GM21825 (cell line): ENCODE measurements at regions not wholly inside any gene's neighbourhood (a gene's known extent, or its start where the extent isn't known, plus 50 kb on each side); places are given as distances from the start of the nearest gene placed in this dataset.

Experiments
- ATAC-seq: cut with Tn5 transposase; IDR thresholded peaks from one replicate; pipeline ENCODE4 v1.9.1; 2021; ENCODE audit warnings: mild to moderate bottlenecking, moderate library complexity; ENCODE audit not compliant: unreplicated experiment

DNA sequence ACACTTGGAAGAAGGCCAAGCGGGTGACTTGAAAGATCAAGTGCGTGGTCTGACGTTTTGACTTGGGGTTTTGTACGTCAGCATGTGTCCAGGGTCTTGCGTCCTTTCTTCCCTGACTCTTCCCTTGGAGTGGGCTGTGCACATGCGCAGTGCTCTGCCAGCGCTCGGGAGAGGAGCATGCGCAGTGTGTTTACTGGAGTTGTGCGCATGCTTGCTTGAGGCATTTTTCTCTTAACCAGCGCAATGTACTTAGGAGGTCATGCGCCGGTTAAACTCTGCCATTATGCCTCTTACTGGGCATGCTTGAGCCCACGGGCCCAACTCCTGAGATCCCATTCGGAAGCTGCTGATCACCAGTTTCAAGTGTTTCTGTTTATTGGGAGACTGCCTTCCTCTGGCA, 242.5 kb upstream of the AJAP1 start:
- ATAC-seq: no peak

DNA sequence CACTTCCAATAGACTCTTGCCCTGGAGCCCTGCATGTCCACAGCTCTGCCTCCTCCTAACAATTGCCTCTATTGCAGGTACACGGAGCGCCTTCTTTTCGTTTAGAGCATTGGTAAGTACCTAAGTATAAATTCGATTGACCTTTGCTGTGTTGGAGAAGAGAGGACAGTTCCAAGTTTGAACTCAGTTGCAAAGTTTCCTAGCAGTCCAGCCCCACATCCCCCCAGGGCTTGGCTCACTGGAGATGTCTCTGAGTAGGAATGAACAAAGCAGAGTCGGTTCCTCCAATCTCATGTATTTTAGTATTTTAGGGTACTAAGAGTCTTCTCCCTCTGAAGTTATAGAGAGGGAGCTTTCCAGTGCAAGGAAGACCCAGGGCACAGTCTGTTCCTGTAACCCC, 238.9 kb upstream of the AJAP1 start:
- ATAC-seq: no peak

DNA sequence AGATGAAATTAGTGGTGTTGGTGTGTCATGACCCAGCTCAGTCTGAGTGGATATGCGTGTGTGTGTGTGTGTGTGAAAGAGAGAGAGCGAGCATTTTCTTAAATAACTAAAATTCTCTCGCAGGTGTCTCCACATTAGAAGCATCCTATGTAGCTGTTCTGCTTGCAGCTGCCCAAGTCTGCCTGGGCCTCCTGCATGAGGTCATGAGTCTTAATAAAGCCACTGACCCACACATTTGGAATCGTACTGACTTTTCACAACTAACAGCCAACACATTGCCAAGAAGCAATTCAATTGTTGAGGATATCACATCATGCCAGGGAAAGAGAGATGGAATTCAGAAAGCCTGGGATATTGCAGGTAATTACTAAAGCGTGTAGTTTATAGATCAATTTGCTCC, 238.2 kb upstream of the AJAP1 start:
- ATAC-seq: no peak

DNA sequence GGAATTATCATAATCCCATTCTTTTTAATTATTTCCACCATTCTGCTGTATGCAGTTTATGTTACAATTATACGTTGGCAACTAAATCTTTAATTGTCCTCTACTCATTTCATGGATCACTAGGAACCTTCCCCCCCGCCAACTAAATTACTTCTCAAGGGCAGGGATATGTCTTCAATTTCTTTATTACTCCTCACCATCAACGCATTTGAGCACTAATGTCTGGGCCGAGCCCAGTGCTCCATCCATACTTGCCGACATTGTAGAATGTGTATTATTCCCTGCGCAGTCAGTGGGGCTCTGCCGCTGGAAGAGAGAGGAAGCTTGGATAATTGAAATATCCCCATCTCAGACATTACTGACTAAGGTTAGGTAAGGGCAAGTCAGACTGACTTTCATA, 236.4 kb upstream of the AJAP1 start:
- ATAC-seq: no peak

DNA sequence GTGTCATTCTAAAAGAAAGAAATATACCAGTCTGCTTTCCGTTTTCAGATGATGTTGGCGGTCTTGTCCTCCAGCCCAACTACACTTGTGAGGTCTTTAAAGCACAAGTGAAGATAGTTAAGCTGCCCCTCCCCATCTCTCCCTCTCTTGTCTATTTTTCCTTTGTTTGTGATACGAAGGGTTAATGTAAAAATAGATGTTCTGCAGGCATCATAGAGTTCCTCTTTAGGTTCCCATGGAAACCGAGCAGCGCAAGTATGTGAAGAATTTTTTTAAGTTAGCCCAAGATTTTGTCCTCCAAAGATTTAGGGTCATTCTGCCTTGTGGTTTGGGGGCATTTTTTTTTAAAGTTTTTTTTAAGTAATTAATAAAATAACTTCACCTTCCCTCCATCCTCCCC, 232.4 kb upstream of the AJAP1 start:
- ATAC-seq: no peak

DNA sequence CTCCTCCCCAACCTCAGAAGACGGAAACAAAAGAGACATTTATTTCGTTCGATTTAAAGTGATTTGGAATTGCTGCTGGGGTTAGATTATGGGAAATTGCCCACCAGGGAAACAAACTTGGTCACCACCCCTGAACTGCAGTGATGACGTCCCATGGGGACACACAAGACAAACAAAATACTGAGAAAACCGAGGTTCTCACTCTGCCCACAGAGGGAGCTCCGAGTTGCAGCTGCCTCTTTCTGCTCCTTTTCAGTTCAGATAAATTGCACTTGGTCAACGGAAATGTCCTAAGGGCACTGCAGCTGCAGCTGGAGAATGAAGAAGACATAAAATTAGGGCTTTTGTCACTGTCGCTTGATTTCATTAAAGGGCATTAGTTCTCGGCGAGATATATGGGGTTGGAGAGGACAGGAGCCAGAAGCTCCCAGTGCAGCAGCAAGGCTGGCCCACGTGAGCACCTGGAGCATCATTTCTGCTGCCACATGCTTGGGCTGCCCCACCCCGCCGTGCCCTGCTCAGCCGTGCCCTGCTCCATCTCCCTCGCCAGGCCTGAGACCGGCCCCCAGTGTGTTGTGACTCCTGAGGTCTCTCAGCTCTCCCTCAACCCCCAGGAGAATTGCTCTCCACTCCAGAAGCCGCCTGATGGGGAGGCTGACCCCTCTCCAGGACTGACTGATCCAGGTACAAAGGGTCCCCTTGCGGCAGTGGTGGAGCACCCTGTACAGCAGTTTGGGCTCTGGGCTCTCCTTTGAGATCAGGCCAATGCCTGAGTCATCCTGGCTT, 231.7 kb upstream of the AJAP1 start:
- ATAC-seq: no peak

GRCh38 chr1:4424254-4424653, 230.2 kb upstream of the AJAP1 start:
- no peak for ATAC-seq

DNA sequence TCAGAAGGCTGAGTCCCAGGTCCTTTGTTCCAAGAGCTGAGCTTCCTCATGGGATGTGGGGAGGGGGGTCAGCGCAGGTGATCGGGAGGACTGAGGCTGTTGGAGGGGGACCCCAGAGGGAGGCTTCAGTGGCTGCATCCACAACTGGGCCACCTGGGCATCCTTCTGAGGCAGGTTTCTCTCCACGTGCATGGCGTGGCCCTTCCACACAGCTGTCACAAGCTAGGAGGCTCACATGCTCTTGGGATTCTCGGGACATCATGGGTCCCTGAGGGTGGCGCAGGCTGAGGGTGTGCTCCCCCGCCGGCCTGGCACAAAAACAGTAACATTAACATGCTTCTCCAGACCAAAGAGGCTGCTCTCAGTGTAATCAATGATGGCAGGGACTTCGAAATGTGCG, 229.6 kb upstream of the AJAP1 start:
- ATAC-seq: no peak

GRCh38 chr1:4425892-4426291, 228.5 kb upstream of the AJAP1 start:
- no peak for ATAC-seq

DNA sequence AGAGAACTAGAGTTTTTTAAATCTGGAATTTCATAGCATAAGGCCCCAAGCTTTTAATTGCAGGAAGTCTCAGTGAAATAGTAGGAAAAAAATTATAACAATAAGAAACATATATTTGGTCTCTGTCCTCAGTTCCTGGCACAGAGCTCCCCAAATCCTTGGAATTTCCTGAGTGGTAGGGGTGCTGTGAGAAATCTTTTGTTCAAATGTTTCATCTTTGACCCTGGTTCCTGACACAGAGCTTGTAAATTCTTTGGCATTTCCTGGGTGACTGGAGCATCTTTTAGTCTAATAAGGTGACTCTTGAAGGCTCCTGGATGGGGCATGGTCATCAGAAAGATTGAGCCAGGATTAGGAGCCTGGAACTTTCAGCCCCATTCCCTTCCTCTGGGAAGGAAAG, 225.7 kb upstream of the AJAP1 start:
- no peak for ATAC-seq

DNA sequence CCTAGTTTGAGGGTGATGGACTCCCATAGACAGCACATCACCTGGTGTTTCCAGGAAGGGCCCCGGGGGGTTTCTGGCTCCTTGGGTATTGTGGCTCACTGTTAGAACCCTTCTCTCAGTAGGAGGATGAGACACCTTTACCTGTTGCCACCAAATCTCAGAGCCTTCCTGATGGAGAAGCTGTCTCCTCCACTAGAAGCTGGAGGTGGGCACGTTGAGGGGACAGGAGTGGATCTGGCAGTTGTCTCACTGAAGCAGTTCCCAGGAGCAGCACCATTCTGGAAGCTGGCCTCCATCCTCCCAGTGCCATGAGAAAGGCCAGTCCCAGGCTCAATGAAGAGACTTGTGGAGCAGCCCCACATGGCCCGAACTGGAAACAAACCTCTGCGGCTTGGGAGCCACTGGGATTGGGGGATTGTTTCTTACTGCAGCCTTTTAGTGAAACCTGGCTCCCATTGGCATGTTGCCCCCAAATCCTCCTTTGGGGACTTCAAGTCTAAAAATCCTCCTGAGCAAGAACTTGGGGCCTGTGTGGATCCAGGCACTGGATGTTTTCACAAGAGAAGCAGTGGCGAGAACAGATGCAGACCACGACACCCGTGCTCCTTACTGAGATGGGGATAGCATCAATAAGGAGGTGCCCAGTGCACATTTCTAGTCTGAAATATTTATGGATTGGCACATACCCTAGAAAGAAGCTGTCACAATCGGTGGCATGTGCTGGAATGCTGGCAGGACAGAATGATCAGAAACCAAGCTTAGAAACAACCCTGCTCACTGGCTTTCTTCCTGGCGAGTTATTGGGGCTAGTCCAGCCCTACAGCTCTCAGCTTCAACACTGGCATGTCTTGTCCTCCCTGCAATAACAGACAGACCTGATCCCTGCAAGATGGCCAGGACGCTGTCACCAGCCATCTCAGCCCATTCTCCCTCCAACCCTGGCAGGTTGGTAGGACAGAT, 223.7 kb upstream of the AJAP1 start:
- ATAC-seq: no peak

DNA sequence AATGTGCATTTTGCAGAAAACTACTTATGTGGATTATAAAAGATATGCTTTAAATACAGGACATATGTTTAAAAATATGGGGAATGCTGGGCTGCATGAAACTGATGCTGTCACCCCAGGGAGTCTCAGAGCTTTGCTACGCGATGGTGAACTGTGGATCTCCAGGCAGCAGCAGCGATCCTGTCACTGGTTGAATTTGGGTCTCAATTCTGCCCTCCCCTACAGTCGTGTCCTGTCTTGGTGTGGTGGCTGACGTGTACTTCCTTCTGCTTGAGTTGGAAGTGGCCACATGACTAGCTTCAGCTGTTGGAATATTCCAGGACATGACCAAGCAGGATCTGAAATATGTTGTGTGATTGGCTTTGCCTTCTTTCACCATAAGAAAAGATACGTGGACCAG, 222.9 kb upstream of the AJAP1 start:
- no peak for ATAC-seq

- ATAC-seq: no peak
Observed at GRCh38 chr1:4433075-4433474, 221.3 kb upstream of the AJAP1 start.

- ATAC-seq: no peak
Observed at GRCh38 chr1:4444086-4444485, 210.3 kb upstream of the AJAP1 start.

- no peak for ATAC-seq
Observed at GRCh38 chr1:4447778-4448420, 206.5 kb upstream of the AJAP1 start.

DNA sequence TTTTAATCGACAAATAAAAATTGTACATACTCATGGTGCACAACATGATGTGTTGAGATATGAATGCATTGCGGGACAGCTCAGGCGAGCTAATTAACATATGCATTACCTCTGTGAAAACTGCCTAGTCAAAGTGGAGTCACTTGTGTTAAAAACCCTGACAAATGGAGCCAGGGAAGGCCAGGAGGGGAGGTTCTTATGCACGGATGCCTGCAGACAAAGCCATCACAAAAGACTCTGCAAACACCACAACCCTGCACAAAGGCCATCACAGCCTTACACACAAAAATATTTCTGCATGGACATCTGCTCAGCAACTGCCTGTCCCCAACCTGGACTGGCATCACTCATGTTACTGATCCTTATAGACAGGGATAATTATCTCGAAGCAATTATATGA, 204.4 kb upstream of the AJAP1 start:
- ATAC-seq: no peak

DNA sequence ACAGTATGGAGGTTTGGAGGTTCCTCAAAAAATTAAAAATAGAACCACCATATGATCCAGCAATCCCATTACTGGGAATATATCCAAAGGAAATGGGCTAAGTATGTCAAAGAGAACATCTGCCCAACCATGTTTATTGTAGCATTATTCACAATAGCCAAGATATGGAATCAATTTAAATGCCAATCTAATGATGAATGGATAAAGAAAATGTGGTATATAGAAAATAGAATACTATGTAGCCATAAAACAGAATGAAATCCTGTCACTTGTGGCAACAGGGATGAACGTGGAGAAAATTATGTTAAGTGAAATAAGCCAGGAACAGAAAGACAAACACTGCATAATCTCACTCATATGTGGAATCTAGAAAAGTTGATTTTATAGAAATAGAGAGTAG, 201.7 kb upstream of the AJAP1 start:
- no peak for ATAC-seq

- no peak for ATAC-seq
Observed at GRCh38 chr1:4460052-4460451, 194.4 kb upstream of the AJAP1 start.

GRCh38 chr1:4460651-4461050, 193.8 kb upstream of the AJAP1 start:
- no peak for ATAC-seq

DNA sequence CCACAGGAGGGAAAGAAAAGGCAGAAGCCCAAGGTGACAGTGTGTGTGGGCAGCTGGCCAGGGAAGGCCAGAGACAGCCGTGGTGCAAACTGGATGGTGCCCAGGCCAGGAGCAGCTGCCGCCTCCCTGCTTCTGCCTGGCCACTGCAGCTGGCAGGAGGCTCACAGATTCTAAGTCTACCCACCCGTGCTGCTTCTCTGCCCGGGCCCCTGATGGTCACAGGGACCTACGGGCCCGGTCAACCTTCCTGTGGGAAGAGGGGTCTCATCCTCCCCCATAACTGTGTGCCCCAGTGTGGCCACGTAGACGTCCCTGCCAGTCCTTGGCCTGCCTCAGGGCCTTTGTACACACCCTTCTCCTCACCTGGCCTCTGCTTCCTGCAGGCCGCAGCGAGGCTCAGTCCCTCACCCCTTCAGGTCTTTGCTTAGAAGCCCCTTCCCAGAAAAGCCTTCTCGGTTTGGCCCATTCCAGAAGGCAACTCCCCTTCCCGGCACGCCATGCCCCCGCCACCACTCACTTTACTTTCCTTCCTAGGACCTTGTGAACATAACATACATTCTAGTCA, 192.6 kb upstream of the AJAP1 start:
- ATAC-seq: no peak

GRCh38 chr1:4462831-4463484, 191.5 kb upstream of the AJAP1 start:
- no peak for ATAC-seq
